Fibroblast of peridontal ligament (primary cell): ENCODE measurements at regions not wholly inside any gene's neighbourhood (a gene's known extent, or its start where the extent isn't known, plus 50 kb on each side); places are given as distances from the start of the nearest gene placed in this dataset.
"Not testable (repeated sequence)": the region's sequence is repeated elsewhere in the genome, so short reads cannot be mapped to it uniquely, and the experiment has no call there.

Experiments used
- DNase-seq: peaks from one replicate; pipeline ENCODE4 v3.0.0-alpha.2; 2010; ENCODE audit errors: extremely low read depth

DNA sequence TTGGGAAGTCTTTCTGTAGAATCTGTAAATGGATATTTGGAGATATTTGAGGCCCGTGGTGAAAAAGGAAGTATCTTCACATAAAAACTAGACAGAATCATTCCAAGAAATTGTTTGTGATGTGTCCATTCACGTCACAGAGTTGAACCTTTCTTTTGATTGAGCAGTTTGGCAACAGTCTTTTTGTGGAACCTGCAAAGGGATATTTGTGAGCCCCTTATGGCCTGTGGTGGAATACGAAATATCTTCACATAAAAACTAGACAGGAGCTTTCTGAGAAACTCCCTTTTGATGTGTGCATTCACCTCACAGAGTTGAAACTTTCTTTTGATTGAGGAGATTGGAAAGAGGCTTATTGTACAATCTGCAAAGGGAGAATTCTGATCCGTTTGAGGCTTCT is 2980.4 kb downstream of the TUBA3C start:
- DNase-seq = not testable (repeated sequence)

DNA sequence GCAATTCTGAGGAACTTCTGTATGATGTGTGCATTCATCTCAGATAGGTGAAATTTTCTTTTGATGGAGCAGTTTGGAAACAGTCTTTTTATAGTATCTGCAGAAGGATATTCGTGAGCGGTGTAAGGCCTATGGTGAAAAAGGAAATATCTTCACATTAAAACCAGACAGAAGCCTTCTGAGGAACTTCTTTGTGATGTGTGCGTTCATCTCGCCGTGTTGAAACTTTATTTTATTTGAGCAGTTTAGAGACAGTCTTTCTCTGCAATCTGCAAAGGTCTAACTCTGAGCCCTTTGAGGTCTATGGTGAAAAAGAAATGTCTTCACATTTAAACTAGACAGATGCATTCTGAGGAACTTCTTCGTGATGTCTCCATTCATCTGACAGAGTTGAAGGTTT is 3021.0 kb downstream of the TUBA3C start:
- not testable (repeated sequence) for DNase-seq

GRCh38 chr13:16158958-16159357 is 3022.7 kb downstream of the TUBA3C start:
- not testable (repeated sequence) for DNase-seq

DNA sequence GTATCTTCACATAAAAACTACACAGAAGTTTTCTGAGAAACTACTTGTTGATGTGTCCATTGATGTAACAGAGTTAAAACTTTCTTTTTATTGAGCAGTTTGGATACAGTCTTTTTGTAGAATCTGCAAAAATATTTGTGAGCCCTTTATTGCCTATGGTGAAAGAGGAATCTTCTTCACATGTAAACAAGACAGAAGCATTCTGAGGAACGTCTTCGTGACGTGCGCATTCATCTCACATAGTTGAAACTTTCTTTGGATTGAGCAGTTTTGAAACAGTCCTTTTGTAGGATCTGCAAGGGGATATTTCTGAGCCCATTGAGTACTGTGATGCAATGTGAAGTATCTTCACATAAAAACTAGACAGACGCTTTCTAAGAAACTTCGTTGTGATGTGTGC is 3023.6 kb downstream of the TUBA3C start:
- DNase-seq = not testable (repeated sequence)

DNA sequence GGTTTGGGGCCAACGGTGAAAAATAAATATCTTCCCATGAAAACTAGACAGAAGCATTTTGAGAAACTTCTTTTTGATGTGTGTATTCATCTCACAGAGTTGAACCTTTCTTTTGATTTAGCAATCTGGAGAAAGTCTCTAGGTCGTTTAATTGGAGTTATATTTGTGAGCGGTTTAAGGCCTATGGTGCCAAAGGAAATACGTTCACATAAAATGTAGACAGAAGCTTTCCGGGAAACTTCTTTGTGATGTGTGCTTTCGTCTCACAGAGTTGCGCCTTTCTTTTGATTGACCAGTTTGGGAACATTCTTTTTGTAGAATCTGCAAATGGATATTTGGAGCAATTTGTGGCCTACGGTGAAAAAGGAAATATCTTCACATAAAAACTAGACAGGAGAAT is 3028.8 kb downstream of the TUBA3C start:
- not testable (repeated sequence) for DNase-seq

DNA sequence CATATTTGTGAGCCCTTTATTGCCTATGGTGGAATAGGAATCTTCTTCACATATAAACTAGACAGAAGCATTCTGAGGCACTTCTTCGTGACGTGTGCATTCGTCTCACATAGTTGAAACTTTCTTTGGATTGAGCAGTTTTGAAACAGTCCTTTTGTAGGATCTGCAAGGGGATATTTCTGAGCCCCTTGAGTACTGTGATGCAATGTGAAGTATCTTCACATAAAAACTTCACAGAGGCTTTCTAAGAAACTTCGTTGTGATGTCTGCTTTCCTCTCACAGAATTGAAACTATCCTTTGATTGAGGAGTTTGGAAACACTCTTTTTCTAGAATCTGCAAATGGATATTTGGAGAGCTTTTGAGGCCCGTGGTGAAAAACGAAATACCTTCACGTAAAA is 3030.3 kb downstream of the TUBA3C start:
- not testable (repeated sequence) for DNase-seq

- DNase-seq = not testable (repeated sequence)
Measured at GRCh38 chr13:16149415-16149814, 3032.2 kb downstream of the TUBA3C start.

- not testable (repeated sequence) for DNase-seq
Measured at GRCh38 chr13:16145652-16146051, 3036.0 kb downstream of the TUBA3C start.

- not testable (repeated sequence) for DNase-seq
Measured at GRCh38 chr13:16141361-16141760, 3040.3 kb downstream of the TUBA3C start.

GRCh38 chr13:16136846-16137245 is 3044.8 kb downstream of the TUBA3C start:
- DNase-seq = not testable (repeated sequence)

GRCh38 chr13:16128675-16129074 is 3052.9 kb downstream of the TUBA3C start:
- not testable (repeated sequence) for DNase-seq

DNA sequence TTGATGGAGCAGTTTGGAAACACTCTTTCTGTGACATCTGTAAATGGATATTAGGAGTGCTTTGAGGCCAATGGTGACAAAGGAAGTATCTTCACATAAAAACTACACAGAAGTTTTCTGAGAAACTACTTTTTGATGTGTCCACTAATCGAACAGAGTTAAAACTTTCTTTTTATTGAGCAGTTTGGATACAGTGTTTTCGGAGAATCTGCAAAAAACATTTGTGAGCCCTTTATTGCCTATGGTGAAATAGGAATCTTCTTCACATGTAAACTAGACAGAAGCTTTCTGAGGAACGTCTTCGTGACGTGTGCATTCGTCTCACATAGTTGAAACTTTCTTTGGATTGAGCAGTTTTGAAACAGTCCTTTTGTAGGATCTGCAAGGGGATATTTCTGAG is 3068.2 kb downstream of the TUBA3C start:
- peak; percentile 19 for DNase-seq
